GM18498 (cell line): ENCODE measurements at regions not wholly inside any gene's neighbourhood (a gene's known extent, or its start where the extent isn't known, plus 50 kb on each side); places are given as distances from the start of the nearest gene placed in this dataset.
"Not testable (repeated sequence)": the region's sequence is repeated elsewhere in the genome, so short reads cannot be mapped to it uniquely, and the experiment has no call there.

Experiments used
- ATAC-seq: cut with Tn5 transposase; IDR thresholded peaks from one replicate; pipeline ENCODE4 v1.9.1; 2021; ENCODE audit warnings: mild to moderate bottlenecking, moderate library complexity; ENCODE audit not compliant: unreplicated experiment

GRCh38 chr1:143785883-143786282, 185.9 kb downstream of the FAM72C start:
- not testable (repeated sequence) for ATAC-seq

DNA sequence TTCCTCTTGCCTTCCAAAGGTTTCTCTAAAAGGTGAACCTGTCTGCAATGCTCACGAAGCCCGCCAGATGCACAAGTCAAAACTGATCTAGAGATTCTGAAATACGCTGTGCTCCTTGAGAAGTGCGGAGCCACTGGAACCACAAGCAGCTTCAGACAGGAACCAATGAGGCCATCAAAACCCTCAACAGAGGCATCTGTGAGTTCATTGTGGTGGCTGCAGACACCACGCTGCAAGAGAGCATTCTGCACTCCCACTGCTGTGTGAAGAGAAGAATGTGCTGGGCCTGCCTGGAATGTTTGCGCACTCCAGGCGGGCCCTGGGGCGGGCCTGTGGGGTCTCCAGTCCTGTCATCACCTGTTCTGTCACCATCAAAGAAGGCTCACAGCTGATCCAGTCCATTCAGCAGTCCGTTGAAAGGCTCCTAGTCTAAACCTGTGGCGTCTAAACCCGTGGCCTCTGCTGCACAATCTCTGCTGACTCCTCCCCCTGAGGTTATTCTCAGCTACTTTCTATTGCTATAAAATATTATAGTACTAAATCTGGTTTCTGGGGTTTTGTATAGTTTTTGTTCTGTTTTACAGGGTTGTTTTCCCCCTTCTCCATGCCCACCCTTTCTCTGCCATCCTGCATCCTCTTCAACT, 187.4 kb downstream of the FAM72C start:
- ATAC-seq, result not testable (repeated sequence)

- peak; percentile 47 for ATAC-seq
Measured at GRCh38 chr1:143778178-143778577, 193.6 kb downstream of the FAM72C start.

- not testable (repeated sequence) for ATAC-seq
Measured at GRCh38 chr1:143764831-143765230, 207.0 kb downstream of the FAM72C start.

DNA sequence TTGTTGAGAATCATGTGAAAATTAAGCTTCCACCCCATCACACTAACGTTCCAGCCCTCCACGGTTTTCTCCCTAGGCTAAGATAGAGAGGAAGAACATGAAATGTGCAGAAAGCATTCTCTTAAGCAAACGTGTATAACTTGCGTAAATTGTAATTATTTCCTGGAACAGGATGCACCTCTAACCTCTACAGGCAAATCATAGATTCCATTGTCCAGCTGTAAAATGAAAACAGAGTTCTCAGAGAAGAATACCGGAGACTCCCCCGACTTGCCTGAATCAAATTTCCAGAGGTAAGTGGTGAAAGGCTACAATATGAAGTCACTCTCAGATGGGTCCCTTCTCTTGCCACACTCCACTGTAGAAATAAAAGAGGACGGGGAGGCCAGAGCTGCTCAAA, 211.4 kb downstream of the FAM72C start:
- ATAC-seq, result not testable (repeated sequence)

GRCh38 chr1:143755961-143756360, 215.8 kb downstream of the FAM72C start:
- ATAC-seq, result not testable (repeated sequence)

- ATAC-seq, result no peak
Measured at GRCh38 chr1:143748906-143749305, 222.9 kb downstream of the FAM72C start.

- no peak for ATAC-seq
Measured at GRCh38 chr1:143736562-143736961, 235.2 kb downstream of the FAM72C start.

DNA sequence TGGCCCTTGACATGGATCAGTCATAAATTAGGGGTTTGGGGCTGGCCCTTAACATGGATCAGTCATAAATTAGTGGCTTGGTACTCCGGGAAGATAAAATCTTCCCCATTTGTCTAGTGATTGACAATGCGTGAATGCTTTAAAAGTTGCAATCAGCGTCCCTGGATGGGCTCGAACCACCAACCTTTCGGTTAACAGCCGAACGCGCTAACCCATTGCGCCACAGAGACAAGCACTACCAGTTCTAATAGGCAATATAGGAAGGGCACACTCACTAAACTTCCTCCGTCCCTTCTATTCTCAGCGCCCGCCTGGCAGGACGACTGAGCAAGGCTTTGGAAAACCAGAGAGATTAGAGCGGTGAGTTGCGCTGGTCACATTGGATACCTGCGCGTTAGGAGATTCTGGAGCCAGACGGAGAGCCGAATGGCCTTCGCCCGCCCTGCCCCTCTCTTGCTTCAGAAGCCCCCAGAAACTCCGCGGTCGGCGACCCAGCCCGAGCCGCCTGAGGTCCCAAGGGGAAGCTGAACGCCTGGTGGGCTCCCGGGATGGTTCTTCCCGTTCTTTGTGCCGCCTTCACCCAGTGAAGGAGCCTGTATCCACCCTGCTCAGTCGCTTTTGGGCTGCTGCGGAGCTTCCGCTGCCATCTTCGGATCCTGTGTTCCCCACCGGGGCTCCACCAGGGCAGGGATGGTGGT, 235.9 kb downstream of the FAM72C start:
- no peak for ATAC-seq

DNA sequence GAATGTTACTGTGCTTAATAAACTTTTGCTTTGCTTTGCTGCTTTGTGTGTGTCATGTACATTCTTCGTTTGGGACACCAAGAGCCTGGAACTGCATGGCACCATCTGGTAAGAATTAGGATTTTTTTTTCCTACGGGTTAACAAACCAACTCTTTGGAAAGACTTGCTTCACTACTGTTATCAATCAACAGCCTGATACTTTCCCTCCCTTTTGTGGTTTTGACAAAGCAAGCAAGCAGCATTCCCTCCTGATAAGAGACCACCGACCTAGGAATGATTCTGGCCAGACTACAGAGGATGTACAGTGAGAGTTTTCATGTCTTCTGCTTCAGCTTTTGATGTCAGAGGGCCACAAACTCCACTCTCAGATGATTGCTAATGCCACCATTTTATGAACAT, 237.5 kb downstream of the FAM72C start:
- not testable (repeated sequence) for ATAC-seq

- ATAC-seq, result not testable (repeated sequence)
Measured at GRCh38 chr1:143730890-143731289, 240.9 kb downstream of the FAM72C start.

DNA sequence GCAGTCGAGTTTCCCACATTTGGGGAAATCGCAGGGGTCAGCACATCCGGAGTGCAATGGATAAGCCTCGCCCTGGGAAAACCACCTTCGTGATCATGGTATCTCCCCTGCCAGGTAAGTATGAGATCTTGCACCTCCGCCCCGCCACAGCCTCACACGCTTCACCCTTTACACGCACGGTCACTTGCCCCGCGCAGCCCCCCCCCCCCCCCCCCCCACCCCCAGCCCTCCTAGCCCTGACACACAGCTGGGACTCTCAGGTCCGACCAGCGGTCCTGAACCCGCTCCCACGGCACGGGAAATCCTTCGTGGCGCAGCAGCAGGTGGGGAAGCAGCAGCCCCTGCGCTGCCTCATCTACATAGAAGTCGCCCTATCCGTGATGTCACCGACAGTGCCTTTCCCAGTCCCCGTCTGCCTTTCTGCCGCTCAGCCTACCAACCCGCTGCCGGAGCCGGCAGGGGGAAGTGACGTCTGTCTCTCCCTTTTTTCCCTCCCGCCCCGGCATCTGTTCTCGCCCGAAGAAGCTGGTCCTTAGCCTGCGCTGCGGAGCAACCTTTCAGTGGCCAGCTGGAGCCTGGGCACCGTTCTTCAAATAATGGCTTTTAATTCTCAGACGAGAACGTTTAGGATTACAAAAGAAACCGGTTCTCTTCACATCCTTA, 242.2 kb downstream of the FAM72C start:
- ATAC-seq, result peak; percentile 73

DNA sequence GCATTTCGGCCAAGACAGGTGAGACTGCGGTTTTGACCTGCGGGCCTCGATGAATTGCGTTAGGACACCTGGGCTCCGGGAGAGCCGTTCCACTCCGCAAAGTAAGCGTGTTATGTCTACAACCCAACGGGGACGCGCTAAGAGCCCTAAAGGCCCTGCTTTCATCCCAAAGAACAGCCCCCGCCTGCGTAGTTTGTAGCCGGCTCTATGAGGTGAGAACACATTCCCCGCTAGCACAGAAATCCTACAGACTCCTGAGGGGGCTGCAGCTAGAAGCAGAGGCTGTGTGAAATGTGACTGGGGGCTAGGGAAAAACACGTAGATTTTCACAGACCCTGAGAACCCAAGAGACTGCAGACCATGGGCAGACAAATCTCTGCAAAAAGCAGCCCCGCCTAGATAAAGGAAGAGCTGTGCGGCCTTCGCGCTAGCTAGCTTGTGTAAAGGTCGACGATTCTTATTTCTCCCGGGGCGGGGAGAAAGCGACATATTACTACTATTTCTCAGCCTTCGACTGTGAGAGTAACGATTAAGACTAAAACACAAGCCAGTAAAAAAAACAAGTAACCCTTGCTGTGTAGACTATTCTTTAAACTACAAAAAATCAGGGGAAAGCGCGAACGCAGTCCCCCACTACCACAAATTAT, 242.9 kb downstream of the FAM72C start:
- peak; percentile 96 for ATAC-seq

DNA sequence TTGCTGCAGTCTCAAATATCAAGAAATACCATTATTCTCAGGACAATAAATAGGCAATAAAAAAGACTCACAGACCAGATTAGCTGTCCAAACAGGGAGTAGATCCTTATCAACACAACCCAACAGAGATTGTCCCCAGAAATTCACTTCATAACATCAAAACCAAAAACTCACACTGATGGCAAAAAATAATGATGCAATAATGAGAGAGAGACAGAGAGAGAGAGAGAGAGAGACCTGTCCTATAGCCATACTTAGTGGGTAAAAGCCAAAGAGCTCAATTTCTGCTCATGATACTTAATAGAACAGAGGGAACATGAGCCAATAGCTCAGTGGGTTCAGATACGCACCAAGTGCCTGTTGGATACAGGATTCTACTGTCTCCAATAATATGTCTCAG, 244.5 kb downstream of the FAM72C start:
- ATAC-seq, result no peak

- ATAC-seq, result no peak
Measured at GRCh38 chr1:143721024-143721373, 250.8 kb downstream of the FAM72C start.

GRCh38 chr1:143720087-143721023, 251.4 kb downstream of the FAM72C start:
- ATAC-seq, result no peak

DNA sequence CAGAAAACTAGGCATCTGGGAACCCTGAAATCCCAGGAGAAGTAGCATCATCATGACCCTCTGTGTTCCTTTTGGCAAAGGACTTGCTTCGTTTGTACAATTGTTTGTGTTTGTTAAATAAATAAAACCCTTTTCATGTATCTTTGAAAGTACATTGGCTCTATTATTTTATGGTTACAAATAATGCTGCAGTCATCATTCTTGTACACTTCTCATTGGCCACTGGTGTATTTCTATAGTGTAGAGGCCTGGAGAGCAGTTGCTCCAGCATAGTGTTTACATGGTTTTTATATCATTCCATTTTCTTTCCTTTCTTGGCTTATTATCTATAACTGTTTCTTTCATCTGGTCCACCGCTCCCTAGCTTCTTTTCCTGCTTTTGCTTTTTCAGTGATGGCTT, 253.3 kb downstream of the FAM72C start:
- no peak for ATAC-seq

- ATAC-seq, result no peak
Measured at GRCh38 chr1:143718021-143718420, 253.8 kb downstream of the FAM72C start.

DNA sequence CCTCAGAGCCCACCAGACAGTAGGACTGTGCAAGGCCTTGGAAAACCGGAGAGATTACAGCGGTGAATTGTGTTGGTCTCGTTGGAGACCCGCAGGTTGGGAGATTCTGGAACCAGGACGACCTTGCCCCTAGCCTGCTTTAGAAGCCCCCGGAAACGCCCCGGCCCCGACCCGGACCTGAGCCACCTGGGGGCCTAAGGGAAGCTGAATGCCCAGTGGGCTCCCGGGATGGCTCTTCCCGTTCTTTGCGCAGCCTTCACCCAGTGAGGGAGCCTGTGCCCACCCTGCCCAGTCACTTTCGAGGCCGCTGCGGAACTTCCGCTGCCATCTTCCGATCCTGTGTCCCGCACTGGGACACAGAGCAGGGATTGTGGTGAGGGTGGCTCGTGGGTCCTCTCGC, 254.4 kb downstream of the FAM72C start:
- ATAC-seq, result no peak

DNA sequence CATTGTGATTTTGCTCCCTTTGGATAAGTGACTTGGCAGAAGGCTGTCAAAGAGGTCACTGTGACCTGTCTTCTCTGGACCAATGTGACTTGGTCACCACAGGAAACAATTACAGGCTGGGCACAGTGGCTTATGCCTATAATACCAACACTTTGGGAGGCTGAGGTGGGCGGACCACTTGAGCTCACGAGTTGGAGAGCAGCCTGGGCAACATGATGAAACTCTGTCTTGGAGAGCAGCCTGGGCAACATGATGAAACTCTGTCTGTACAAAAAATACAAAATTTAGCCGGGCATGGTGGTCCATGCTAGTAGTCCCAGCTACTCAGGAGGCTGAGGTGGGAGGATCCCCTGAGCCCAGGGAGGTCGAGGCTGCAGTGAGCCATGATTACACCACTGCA, 256.9 kb downstream of the FAM72C start:
- ATAC-seq, result not testable (repeated sequence)
